ENCODE measurements at regions not wholly inside any gene's neighbourhood (a gene's known extent, or its start where the extent isn't known, plus 50 kb on each side); places are given as distances from the start of the nearest gene placed in this dataset.

- H3K4me2 ChIP-seq (ENCODE audit: low read depth, low read length, poor library complexity, severe bottlenecking): no peak overlapping the region
- no peak overlapping the region for H2AFZ ChIP-seq (ENCODE audit: low read length)
- no peaks in the 10 kb centered on the region for H3K9me2 ChIP-seq (replicated peaks; ENCODE audit: low read depth, low read length)
- no peaks in the 10 kb centered on the region for H3K27me3 ChIP-seq (ENCODE audit: insufficient read depth, low read length, poor library complexity, severe bottlenecking)
- H3K9me3 ChIP-seq (ENCODE audit: insufficient read depth, low read depth, low read length): no peaks in the 10 kb centered on the region
- TF ChIP-seq EZH2phosphoT487 (IDR thresholded peaks at IDR 0.05; ENCODE audit: borderline replicate concordance) (no peak), CTCF (conservative IDR thresholded peaks at IDR 0.05; ENCODE audit: low read length) (no peak)
- H3K4me3 ChIP-seq (ENCODE audit: low read length, poor library complexity, severe bottlenecking): no peak overlapping the region
- H3K79me2 ChIP-seq (ENCODE audit: insufficient read depth, low read length): no peaks in the 10 kb centered on the region
- no peaks in the 10 kb centered on the region for H3K4me1 ChIP-seq (ENCODE audit: insufficient read depth, low read length, poor library complexity, severe bottlenecking)
- no peaks in the 10 kb centered on the region for H3F3A ChIP-seq (ENCODE audit: low read depth)
- no peaks in the 10 kb centered on the region for H4K20me1 ChIP-seq (ENCODE audit: insufficient read depth, low read length, poor library complexity, severe bottlenecking)
- H3K9ac ChIP-seq (ENCODE audit: low read depth, low read length, poor library complexity, severe bottlenecking): no peak overlapping the region
- H3K36me3 ChIP-seq (ENCODE audit: insufficient read depth, low read length): no peaks in the 10 kb centered on the region
These were observed 364.5 kb upstream of the MAD2L1 start for GRCh38 chr4:120431180-120431579.

GRCh38 chr4:120418146-120418545 lies 351.5 kb upstream of the MAD2L1 start:
- Histone ChIP-seq H3K27me3 (ENCODE audit: insufficient read depth, low read length, poor library complexity, severe bottlenecking) (no peaks in the 10 kb centered on the region), H3K4me1 (ENCODE audit: insufficient read depth, low read length, poor library complexity, severe bottlenecking) (no peaks in the 10 kb centered on the region), H3K9me3 (ENCODE audit: insufficient read depth, low read depth, low read length) (no peaks in the 10 kb centered on the region), H3K9me2 (replicated peaks; ENCODE audit: low read depth, low read length) (no peaks in the 10 kb centered on the region; the same call in 1 of the 2 replicates), H3K36me3 (ENCODE audit: insufficient read depth, low read length) (no peaks in the 10 kb centered on the region), H3K9ac (ENCODE audit: low read depth, low read length, poor library complexity, severe bottlenecking) (no peak overlapping the region), H4K20me1 (ENCODE audit: insufficient read depth, low read length, poor library complexity, severe bottlenecking) (no peaks in the 10 kb centered on the region), H3K4me3 (ENCODE audit: low read length, poor library complexity, severe bottlenecking) (no peak overlapping the region), H2AFZ (ENCODE audit: low read length) (no peak overlapping the region), H3K79me2 (ENCODE audit: insufficient read depth, low read length) (no peaks in the 10 kb centered on the region), H3F3A (ENCODE audit: low read depth) (no peaks in the 10 kb centered on the region), H3K4me2 (ENCODE audit: low read depth, low read length, poor library complexity, severe bottlenecking) (no peak overlapping the region)
- no peak for TF ChIP-seq EZH2phosphoT487 (IDR thresholded peaks at IDR 0.05; ENCODE audit: borderline replicate concordance)

DNA sequence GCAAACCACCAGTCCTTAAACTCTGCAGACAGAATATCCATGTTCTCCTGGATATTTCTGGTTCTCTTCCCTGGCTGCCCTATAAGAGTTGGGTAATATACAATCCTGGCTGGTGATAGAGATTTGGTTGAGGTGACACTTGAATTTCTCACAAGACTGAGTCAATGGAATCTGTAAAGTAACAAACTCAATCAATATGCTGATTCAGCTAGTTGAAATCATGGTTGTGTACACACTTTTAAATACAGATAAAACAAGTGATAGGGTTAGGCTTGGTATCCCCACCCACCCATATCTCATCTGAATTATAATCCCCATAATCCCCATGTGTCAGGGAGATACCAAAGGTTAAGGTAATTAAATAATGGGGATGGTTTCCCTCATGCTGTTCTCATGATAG lies 349.2 kb upstream of the MAD2L1 start:
- Histone ChIP-seq H3K9ac (ENCODE audit: low read depth, low read length, poor library complexity, severe bottlenecking) (no peak overlapping the region), H3K79me2 (ENCODE audit: insufficient read depth, low read length) (no peaks in the 10 kb centered on the region), H3K4me1 (ENCODE audit: insufficient read depth, low read length, poor library complexity, severe bottlenecking) (no peaks in the 10 kb centered on the region), H2AFZ (ENCODE audit: low read length) (no peak overlapping the region), H3K9me3 (ENCODE audit: insufficient read depth, low read depth, low read length) (no peaks in the 10 kb centered on the region), H4K20me1 (ENCODE audit: insufficient read depth, low read length, poor library complexity, severe bottlenecking) (no peaks in the 10 kb centered on the region), H3K36me3 (ENCODE audit: insufficient read depth, low read length) (no peaks in the 10 kb centered on the region), H3K9me2 (replicated peaks; ENCODE audit: low read depth, low read length) (no peaks in the 10 kb centered on the region), H3K27me3 (ENCODE audit: insufficient read depth, low read length, poor library complexity, severe bottlenecking) (no peaks in the 10 kb centered on the region), H3K4me2 (ENCODE audit: low read depth, low read length, poor library complexity, severe bottlenecking) (no peak overlapping the region), H3K4me3 (ENCODE audit: low read length, poor library complexity, severe bottlenecking) (no peak overlapping the region), H3F3A (ENCODE audit: low read depth) (no peaks in the 10 kb centered on the region)
- TF ChIP-seq CTCF (conservative IDR thresholded peaks at IDR 0.05; ENCODE audit: low read length) (no peak), EZH2phosphoT487 (IDR thresholded peaks at IDR 0.05; ENCODE audit: borderline replicate concordance) (no peak)

- Histone ChIP-seq H3K4me2 (ENCODE audit: low read depth, low read length, poor library complexity, severe bottlenecking) (no peak overlapping the region), H3F3A (ENCODE audit: low read depth) (no peaks in the 10 kb centered on the region), H3K79me2 (ENCODE audit: insufficient read depth, low read length) (no peaks in the 10 kb centered on the region), H3K9me2 (replicated peaks; ENCODE audit: low read depth, low read length) (no peaks in the 10 kb centered on the region), H3K36me3 (ENCODE audit: insufficient read depth, low read length) (no peaks in the 10 kb centered on the region), H4K20me1 (ENCODE audit: insufficient read depth, low read length, poor library complexity, severe bottlenecking) (no peaks in the 10 kb centered on the region), H3K4me1 (ENCODE audit: insufficient read depth, low read length, poor library complexity, severe bottlenecking) (no peaks in the 10 kb centered on the region), H3K9me3 (ENCODE audit: insufficient read depth, low read depth, low read length) (no peaks in the 10 kb centered on the region), H2AFZ (ENCODE audit: low read length) (no peak overlapping the region), H3K9ac (ENCODE audit: low read depth, low read length, poor library complexity, severe bottlenecking) (no peak overlapping the region), H3K4me3 (ENCODE audit: low read length, poor library complexity, severe bottlenecking) (no peak overlapping the region), H3K27me3 (ENCODE audit: insufficient read depth, low read length, poor library complexity, severe bottlenecking) (no peaks in the 10 kb centered on the region)
- TF ChIP-seq CTCF (conservative IDR thresholded peaks at IDR 0.05; ENCODE audit: low read length): no peak
- no peak for TF ChIP-seq EZH2phosphoT487 (IDR thresholded peaks at IDR 0.05; ENCODE audit: borderline replicate concordance)
These were observed 340.3 kb upstream of the MAD2L1 start for GRCh38 chr4:120406960-120407359.

Measured in Loucy (cell line).